Neural progenitor cell (in vitro differentiated cells): ENCODE measurements at regions not wholly inside any gene's neighbourhood (a gene's known extent, or its start where the extent isn't known, plus 50 kb on each side); places are given as distances from the start of the nearest gene placed in this dataset.

ENCODE experiments used
- DNase-seq: peaks from one replicate; pipeline ENCODE4 v3.0.0-alpha.2; 2016; ENCODE audit warnings: low spot score
- H2AFZ ChIP-seq: fragments of 200-600 bp; sonication (generic); replicated peaks from 2 replicates; pipeline ENCODE4 v1.6.1; 2016; ENCODE audit warnings: antibody characterized with exemption
- H3F3A ChIP-seq: fragments of 200-600 bp; sonication (generic); 2 replicates; pipeline ENCODE4 v1.6.1; 2016; ENCODE audit warnings: antibody characterized with exemption, low read depth
- H3K27ac ChIP-seq: fragments of 200-600 bp; sonication (generic); 2 replicates; pipeline ENCODE4 v1.5.1; 2016; ENCODE audit warnings: mild to moderate bottlenecking
- H3K27me3 ChIP-seq: fragments of 200-600 bp; sonication (generic); 2 replicates; pipeline ENCODE4 v1.6.1; 2016; ENCODE audit warnings: mild to moderate bottlenecking, moderate library complexity
- H3K36me3 ChIP-seq: fragments of 200-600 bp; sonication (generic); 2 replicates; pipeline ENCODE4 v1.5.1; 2016
- H3K4me1 ChIP-seq: fragments of 200-600 bp; sonication (generic); 2 replicates; pipeline ENCODE4 v1.6.1; 2016; ENCODE audit warnings: mixed run types
- H3K4me2 ChIP-seq: fragments of 200-600 bp; sonication (generic); 2 replicates; pipeline ENCODE4 v1.6.1; 2016
- H3K4me3 ChIP-seq: fragments of 200-600 bp; sonication (generic); 2 replicates; pipeline ENCODE4 v1.5.1; 2016
- H3K79me2 ChIP-seq: fragments of 200-600 bp; sonication (generic); 2 replicates; pipeline ENCODE4 v1.6.1; 2016; ENCODE audit warnings: low read depth
- H3K9ac ChIP-seq: fragments of 200-600 bp; sonication (generic); 2 replicates; pipeline ENCODE4 v1.6.1; 2016
- H3K9me3 ChIP-seq: fragments of 200-600 bp; sonication (generic); 2 replicates; pipeline ENCODE4 v1.5.1; 2016; ENCODE audit warnings: low read depth
- H4K20me1 ChIP-seq: fragments of 200-600 bp; sonication (generic); 2 replicates; pipeline ENCODE4 v1.6.1; 2016; ENCODE audit warnings: low read depth
- H3K27ac Mint-ChIP-seq: 3 replicates; pipeline ENCODE4 v1.8.0; 2021; ENCODE audit warnings: mixed read lengths
- H3K27me3 Mint-ChIP-seq: 2 replicates; pipeline ENCODE4 v1.8.0; 2022; ENCODE audit warnings: low read depth, mild to moderate bottlenecking, inconsistent platforms, moderate library complexity, mixed read lengths; ENCODE audit not compliant: insufficient read depth
- H3K36me3 Mint-ChIP-seq: 3 replicates; pipeline ENCODE4 v1.8.0; 2021; ENCODE audit warnings: mixed read lengths
- H3K4me1 Mint-ChIP-seq: 3 replicates; pipeline ENCODE4 v1.8.0; 2021; ENCODE audit warnings: mixed read lengths
- H3K4me3 Mint-ChIP-seq: 3 replicates; pipeline ENCODE4 v1.8.0; 2021; ENCODE audit warnings: mild to moderate bottlenecking, moderate library complexity, mixed read lengths
- H3K9me3 Mint-ChIP-seq: 3 replicates; pipeline ENCODE4 v1.8.0; 2020; ENCODE audit warnings: mixed read lengths
- EZH2 ChIP-seq: fragments of 200-600 bp; sonication (generic); IDR thresholded peaks from 2 replicates; pipeline ENCODE4 v1.6.1; 2017; ENCODE audit warnings: antibody characterized with exemption, mild to moderate bottlenecking, moderate library complexity
- EZH2phosphoT487 ChIP-seq: fragments of 200-600 bp; sonication (generic); IDR thresholded peaks from 2 replicates; pipeline ENCODE4 v1.6.1; 2017; ENCODE audit warnings: antibody characterized with exemption
- TF ChIP-seq, protein P1 (sequence below): fragments of 200-600 bp; sonication (generic); IDR thresholded peaks from 2 replicates; pipeline ENCODE4 v1.5.1; 2017; ENCODE audit warnings: antibody characterized with exemption, mild to moderate bottlenecking

DNA sequence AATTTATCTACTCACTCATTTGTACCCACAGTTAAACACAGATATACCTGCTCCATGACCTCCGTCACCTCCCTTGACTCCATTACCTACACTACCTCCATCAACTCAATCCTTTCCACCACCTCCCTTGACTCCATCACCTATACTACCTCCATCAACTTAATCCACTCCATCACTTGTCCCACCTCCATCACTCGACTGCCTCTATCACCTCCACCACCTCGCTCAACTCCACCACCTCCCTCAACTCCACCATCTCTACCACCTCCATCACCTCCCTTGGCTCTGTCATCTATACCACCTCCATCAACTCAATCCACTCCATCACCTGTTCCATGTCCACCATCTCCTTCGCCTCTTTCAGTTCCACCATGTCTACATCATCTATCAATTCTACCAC lies 51.3 kb upstream of the WNT7A start:
- peaks cover 6% of the 10 kb centered on the region for H3K27me3 Mint-ChIP-seq
- Histone ChIP-seq H3K4me3 (no peak overlapping the region), H4K20me1 (no peaks in the 10 kb centered on the region), H3K4me2 (no peak overlapping the region), H3K36me3 (no peaks in the 10 kb centered on the region), H3K27me3 (no peaks in the 10 kb centered on the region), H2AFZ (no peak overlapping the region), H3K79me2 (no peaks in the 10 kb centered on the region), H3K9ac (no peak overlapping the region), H3K4me1 (no peaks in the 10 kb centered on the region), H3K9me3 (no peaks in the 10 kb centered on the region), H3F3A (no peaks in the 10 kb centered on the region), H3K27ac (no peak overlapping the region)
- TF ChIP-seq EZH2phosphoT487 = no peak
- TF ChIP-seq, protein P1, sequence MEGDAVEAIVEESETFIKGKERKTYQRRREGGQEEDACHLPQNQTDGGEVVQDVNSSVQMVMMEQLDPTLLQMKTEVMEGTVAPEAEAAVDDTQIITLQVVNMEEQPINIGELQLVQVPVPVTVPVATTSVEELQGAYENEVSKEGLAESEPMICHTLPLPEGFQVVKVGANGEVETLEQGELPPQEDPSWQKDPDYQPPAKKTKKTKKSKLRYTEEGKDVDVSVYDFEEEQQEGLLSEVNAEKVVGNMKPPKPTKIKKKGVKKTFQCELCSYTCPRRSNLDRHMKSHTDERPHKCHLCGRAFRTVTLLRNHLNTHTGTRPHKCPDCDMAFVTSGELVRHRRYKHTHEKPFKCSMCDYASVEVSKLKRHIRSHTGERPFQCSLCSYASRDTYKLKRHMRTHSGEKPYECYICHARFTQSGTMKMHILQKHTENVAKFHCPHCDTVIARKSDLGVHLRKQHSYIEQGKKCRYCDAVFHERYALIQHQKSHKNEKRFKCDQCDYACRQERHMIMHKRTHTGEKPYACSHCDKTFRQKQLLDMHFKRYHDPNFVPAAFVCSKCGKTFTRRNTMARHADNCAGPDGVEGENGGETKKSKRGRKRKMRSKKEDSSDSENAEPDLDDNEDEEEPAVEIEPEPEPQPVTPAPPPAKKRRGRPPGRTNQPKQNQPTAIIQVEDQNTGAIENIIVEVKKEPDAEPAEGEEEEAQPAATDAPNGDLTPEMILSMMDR = no peak
- no peak for TF ChIP-seq EZH2
- no peaks in the 10 kb centered on the region for H3K36me3 Mint-ChIP-seq
- no peaks in the 10 kb centered on the region for H3K4me1 Mint-ChIP-seq
- H3K4me3 Mint-ChIP-seq = no peak overlapping the region
- peaks cover 14% of the 10 kb centered on the region for H3K9me3 Mint-ChIP-seq
- DNase-seq = no peak
- no peak overlapping the region for H3K27ac Mint-ChIP-seq
